Stimulated activated CD8-positive, alpha-beta memory T cell treated with anti-CD3 and anti-CD28 coated beads, Interleukin-7, amount 100 ng/mL, for 24 hours (primary cell): ENCODE measurements at regions not wholly inside any gene's neighbourhood (a gene's known extent, or its start where the extent isn't known, plus 50 kb on each side); places are given as distances from the start of the nearest gene placed in this dataset.
"Not testable (repeated sequence)": the region's sequence is repeated elsewhere in the genome, so short reads cannot be mapped to it uniquely, and the experiment has no call there.

Experiments used
- DNase-seq: peaks from one replicate; pipeline ENCODE4 v3.0.0-alpha.2; 2020; ENCODE audit warnings: low read depth

DNA sequence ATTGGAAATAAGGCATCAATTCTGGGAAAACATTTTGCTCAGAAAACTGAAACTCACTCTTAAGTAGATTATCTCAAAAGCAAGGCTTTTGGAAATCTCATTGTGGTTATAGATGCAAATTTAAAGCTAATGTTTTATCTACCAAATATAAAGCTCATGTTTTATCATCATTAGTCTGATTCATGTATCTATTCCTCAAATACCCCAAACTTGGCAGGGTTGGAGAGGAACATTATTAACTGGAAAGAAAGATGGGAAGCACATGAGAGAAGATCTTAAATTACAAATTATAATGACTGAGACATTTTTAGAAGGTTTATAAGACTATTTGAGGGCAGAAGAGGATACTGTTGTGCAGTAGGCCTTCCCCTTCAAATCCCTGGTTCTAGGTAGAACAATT is 137.3 kb upstream of the TGFBR2 start:
- DNase-seq = no peak

- no peak for DNase-seq
These were observed 135.9 kb upstream of the TGFBR2 start for GRCh38 chr3:30470496-30470895.

DNA sequence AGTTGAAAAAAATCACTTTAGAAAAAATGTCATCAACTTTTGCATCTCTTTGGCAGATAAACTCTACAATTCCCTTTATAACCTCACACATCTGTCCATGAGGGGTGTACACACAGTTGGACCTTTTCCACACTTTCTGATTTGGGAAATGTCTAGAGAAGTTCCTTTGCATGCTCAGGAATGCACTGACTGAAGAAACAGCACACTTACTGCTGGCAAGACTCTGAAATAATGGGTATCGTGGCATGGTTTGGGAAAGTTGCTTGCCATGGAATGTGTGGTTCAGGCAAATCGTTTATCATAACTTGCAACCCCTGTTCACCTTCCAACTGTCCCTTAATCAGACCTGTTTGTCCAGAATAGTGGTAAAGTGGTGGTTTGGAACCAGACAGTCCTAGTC is 135.3 kb upstream of the TGFBR2 start:
- no peak for DNase-seq

- DNase-seq = no peak
These were observed 134.5 kb upstream of the TGFBR2 start for GRCh38 chr3:30471796-30472489.

DNA sequence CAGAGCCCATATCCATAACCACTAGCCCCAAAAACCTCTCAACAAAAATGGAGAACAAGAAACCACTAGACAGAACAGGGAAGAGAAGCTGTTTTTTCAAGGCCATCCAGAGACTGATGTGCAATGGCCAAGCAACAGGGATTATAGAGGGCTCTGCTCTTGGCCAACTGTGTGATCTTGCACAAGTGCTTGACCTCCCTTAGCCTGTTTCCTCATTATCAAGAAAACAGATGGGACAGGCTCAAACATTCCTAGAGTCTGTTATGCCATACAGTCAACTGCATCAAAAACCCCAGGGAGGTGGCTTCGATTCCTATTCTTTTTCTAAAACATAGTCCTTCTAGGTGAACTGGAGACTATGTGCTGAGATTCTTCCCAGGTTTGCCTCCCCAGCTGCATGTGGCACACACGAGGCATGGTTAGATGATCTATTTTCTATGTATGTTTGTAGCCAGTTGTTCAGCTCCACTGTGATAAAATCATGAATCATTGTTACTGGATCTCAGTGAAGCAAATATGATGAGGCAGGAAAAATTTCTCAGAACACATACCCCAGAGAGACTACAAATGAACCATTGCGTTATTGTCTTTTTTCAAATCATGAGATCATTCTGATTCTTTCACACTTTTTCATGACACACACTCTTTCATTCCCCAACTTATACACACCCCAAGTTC is 132.9 kb upstream of the TGFBR2 start:
- no peak for DNase-seq

- no peak for DNase-seq
These were observed 132.0 kb upstream of the TGFBR2 start for GRCh38 chr3:30474371-30474770.

GRCh38 chr3:30475038-30475808 is 131.2 kb upstream of the TGFBR2 start:
- no peak for DNase-seq

DNA sequence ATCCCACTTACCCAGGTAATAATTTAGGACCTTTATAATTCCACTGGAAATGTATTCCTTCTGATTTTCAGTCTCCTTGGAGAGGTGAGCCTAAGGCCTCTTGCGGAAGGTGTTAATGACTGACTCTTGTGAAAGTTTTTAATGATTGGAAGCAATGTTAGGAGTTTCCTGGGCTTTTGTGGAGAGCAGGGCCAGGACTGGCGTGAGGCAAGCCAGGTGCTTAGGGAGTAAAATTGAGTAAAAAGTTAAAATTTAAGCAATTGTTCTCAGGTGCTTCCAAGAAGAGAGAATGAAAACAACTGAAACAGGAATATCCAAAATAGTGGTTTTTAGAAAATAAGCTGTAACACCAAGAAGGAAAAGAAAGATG is 130.6 kb upstream of the TGFBR2 start:
- no peak for DNase-seq

DNA sequence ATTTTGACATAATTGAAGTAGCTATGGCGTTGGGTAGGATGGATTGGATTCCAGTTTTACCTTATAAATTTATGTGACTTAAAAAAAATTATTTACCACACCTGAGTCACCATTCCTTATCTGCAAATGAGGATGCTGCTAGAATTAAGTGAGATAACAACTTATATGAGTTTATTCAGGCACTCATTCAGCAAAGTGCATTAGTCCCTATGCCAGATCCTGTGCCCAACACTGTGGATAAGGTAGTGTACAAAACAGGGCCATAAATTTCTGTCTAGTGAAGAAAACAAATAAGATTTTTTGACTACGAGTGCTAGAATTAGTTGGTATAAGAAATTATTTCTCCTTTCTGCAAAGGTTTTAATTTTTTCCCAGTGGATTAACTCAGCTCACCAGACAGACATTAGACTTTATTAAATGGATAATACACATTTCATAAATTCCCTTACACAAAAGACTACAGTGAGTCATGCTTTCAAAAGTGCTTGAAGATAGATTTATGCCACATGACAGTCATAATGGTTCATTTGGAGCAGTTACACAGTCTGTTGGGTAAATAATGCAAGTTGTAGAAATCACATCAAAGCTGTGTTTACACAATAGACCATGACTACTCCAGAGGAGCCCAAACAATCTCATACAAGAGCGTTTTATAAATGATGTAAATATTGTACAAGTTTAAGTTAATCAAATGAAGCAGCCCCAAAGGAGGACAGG is 129.9 kb upstream of the TGFBR2 start:
- DNase-seq = no peak

DNA sequence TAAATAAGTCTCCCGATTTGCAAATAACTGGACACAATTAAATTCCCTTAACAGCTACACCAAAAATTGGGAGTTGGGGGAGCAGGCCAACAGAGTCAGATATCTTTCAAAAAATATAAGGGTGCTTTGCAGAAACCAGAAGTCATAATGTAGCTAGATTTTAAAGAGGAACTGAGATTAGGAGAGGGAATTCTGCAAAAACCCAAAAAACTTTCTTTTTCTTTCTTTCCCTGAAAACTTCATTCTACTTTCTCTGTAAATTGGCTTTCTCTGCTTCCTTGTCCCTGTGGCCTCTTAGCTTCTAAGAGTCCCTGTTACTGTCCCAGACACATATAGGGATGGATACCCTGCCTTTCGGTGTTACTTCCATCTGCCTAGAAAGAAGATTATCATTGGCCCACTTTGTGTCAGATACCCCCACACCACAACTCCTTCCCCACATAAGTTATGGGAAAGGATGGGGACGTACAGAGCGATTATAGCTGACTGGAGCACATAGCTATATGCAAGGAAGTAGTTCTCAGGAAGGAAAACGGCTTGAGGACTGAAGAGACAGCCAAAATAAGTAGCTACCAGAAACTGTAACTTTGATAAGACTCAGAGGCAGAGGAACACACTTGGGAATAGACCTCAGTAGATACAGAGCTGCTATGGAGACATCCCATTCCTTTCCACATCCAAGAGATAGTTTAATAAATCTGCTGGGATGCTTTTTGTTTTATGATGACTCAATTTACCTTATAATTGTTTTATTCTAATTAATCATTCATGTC is 129.1 kb upstream of the TGFBR2 start:
- no peak for DNase-seq

DNA sequence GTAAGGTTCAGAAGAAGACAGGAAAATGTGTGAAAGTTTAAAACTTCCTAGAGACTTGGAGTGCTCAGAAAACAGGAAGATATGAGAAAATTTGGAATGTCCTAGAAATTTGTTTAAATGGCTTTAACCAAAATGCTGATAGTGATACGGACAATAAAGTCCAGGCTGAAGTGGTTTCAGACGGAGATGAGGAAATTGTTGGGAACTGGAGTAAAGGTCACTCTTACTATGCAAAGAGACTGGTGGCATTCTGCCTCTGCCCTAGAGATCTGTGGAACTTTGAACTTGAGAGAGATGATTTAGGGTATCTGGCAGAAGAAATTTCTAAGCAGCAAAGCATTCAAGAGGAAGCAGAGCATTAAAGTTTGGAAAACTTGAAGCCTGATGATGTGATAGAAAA is 126.7 kb upstream of the TGFBR2 start:
- DNase-seq = not testable (repeated sequence)

GRCh38 chr3:30480156-30480555 is 126.2 kb upstream of the TGFBR2 start:
- DNase-seq = not testable (repeated sequence)

DNA sequence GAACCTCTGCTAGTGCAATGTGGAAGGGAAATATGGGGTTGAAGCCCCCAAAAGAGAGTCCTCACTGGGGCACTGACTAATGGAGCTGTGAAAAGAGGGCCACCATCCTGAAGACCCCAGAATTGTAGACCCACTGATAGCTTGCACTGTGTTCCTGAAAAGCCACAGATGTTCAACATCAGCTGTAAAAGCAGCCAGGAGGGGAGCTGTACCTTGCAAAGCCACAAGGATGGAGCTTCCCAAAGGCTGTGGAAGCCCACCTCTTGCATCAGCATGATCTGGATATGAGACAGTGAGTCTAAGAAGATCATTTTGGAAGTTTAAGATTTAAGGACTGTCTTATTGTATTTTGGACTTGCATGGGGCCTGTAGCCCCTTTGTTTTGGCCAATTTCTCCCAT is 125.8 kb upstream of the TGFBR2 start:
- no peak for DNase-seq

- no peak for DNase-seq
These were observed 125.2 kb upstream of the TGFBR2 start for GRCh38 chr3:30481241-30481640.

DNA sequence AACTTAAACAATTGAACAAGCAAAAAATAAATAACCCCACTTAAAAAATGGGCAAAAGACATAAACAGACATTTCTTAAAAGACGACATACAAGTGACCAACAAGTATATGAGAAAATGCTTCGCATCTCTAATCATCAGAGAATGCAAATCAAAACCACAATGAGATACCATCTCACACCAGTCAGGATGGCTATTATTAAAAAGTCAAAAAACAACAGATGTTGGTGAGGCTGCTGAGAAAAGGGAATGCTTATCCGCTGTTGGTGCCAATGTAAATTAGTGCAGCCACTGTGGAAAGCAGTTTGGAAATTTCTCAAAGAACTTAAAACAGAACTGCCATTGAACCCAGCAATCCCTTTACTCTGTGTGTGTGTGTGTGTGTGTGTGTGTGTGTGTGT is 122.2 kb upstream of the TGFBR2 start:
- not testable (repeated sequence) for DNase-seq

GRCh38 chr3:30486368-30486767 is 120.0 kb upstream of the TGFBR2 start:
- DNase-seq = no peak

DNA sequence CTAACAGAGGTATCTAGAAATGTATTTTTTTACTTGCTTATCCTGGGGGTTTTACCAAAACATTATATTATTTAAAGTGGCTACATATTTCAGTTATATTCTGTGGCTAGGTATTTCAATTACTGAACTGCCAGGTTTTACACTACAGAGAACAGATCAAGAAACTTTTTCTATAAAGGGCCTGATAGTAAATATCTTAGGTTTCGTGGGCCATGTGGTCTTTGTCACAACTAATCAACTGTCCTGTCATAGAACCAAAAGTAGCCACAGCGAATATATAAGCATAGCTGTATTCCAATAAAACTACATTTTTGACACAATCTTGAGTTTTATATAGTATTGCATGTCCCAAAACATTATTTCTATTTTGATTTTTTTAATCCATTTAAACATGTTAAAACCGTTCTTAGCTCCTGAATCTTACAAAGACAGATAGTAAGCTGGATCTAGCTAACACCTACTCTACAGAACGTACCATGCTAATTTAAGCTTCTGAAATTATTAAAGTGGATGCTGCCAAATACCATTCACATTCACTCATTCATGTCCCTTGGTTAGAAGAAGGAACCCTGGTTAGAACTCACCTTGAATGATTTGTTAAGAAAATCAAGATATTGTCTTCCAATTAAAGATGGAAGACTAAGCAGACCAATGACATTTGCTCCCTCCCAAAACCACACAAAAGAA is 118.2 kb upstream of the TGFBR2 start:
- no peak for DNase-seq

DNA sequence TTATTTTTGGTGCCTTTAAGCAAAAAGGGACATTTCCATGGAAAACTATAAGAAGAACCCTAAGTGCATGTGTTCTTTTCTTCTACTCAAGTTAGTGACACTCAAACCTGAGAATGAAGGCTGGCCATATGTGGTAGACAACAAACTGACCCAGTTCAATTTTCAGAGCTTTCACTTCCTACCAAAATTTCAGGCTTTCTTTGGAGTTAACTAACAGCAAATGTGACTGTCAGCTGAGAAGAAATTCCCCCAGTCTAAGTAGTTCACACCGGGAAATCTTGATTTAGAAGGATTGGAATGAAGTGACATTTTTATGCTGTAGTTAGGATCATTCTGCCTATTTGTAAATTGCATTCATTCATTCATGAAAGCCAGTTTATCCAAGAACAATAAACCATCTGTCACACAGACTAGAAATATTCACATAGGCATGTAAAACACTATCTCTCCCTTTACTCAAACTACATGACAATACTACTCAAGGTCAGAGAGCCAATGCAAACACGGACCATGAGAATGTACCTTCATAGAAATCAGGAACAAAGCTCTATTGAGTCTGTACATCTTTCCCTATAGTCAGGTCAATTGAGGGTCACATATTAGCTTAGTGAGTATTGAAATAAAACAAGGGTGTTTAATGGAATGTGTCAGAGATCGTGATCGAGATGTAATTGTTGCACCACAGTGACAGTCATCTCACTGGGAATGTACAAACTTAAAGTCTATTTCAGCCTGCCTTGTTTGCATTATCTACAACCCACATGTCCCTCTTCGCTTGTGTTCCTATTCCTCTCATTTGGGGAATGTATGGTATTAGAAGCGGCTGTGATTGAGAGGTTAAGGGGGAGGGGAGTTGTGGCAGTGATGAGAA is 113.8 kb upstream of the TGFBR2 start:
- DNase-seq = no peak

GRCh38 chr3:30493911-30494311 is 112.5 kb upstream of the TGFBR2 start:
- no peak for DNase-seq
